Colonic mucosa (tissue), 4 donors: ENCODE measurements at regions not wholly inside any gene's neighbourhood (a gene's known extent, or its start where the extent isn't known, plus 50 kb on each side); places are given as distances from the start of the nearest gene placed in this dataset.
"Not testable (repeated sequence)": the region's sequence is repeated elsewhere in the genome, so short reads cannot be mapped to it uniquely, and the experiment has no call there.

ENCODE experiments used
- DNase-seq: peaks from one replicate; pipeline ENCODE4 v3.0.0-alpha.2; 2020
- H3K27ac ChIP-seq: fragments of 200-600 bp; one replicate; pipeline ENCODE4 v1.8.0; 2021
- H3K27me3 ChIP-seq: fragments of 200-600 bp; one replicate; pipeline ENCODE4 v1.8.0; 2021
- H3K36me3 ChIP-seq: fragments of 200-600 bp; one replicate; pipeline ENCODE4 v1.8.0; 2021
- H3K4me1 ChIP-seq: fragments of 200-600 bp; one replicate; pipeline ENCODE4 v1.8.0; 2021; ENCODE audit warnings: mild to moderate bottlenecking
- H3K4me3 ChIP-seq: fragments of 200-600 bp; one replicate; pipeline ENCODE4 v1.8.0; 2021
- H3K9ac ChIP-seq, 2 donors: one replicate each; pipeline ENCODE4 v1.7.0; 2013; ENCODE audit warnings: control low read depth in 2 of 2, low read depth in 2 of 2, low read length in 2 of 2
- H3K9me3 ChIP-seq: fragments of 200-600 bp; one replicate; pipeline ENCODE4 v1.8.0; 2021
- CTCF ChIP-seq: fragments of 200-600 bp; IDR thresholded peaks from one replicate; pipeline ENCODE4 v1.8.0; 2022; ENCODE audit warnings: antibody characterized with exemption, mild to moderate bottlenecking
- intact Hi-C: fragments of 100-400 bp; cut with DNase I; formaldehyde crosslinking; loops from one replicate; pipeline ENCODE4 v1.14.1; 2022
- donor health status: healthy.
- donor health status: DM: no; HTN: no; CAD: no.
- donor health status: DM: no; HTN: no; CAD: no.

- H3K27ac ChIP-seq: no peak overlapping the region
- no peaks in the 10 kb centered on the region for H3K9me3 ChIP-seq
- intact Hi-C loops: no loop called here
- DNase-seq: no peak
- H3K4me1 ChIP-seq: no peaks in the 10 kb centered on the region
- H3K27me3 ChIP-seq: no peaks in the 10 kb centered on the region
- no peak overlapping the region for H3K9ac ChIP-seq
- no peaks in the 10 kb centered on the region for H3K36me3 ChIP-seq
- H3K4me3 ChIP-seq: no peak overlapping the region
- no peak for TF ChIP-seq CTCF
Observed at GRCh38 chr22:23478175-23478574, 101.9 kb downstream of the IGLL1 start.

GRCh38 chr22:23474531-23474930 lies 105.6 kb downstream of the IGLL1 start:
- H3K4me1 ChIP-seq, DNase-seq, H3K9ac ChIP-seq, H3K27ac ChIP-seq, H3K9me3 ChIP-seq, H3K36me3 ChIP-seq, H3K27me3 ChIP-seq, H3K4me3 ChIP-seq, intact Hi-C loops: not testable (repeated sequence)

GRCh38 chr22:23473901-23474300 lies 106.2 kb downstream of the IGLL1 start:
- intact Hi-C loops: no loop called here
- no peak for TF ChIP-seq CTCF

DNA sequence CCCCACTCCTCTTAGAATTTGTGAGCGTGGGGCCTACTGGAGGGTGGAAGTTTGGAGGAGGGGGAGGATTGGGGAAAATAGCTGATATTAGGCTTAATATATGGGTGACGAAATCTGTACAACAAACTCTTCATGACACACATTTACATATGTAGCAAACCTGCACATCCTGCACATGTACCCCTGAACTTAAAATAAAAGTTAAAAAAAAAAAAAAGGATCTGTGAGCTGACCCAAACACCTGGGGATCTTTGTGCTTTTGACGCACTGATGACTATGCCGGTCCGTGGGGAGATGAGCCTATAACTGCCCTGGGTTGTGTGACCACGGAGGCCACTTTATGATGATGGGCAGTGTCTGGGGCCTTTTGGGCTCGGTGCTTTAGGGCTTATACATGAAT lies 107.7 kb downstream of the IGLL1 start:
- H3K4me1 ChIP-seq, H3K4me3 ChIP-seq, H3K27ac ChIP-seq, H3K27me3 ChIP-seq, H3K36me3 ChIP-seq, H3K9ac ChIP-seq, intact Hi-C loops, H3K9me3 ChIP-seq, DNase-seq: not testable (repeated sequence)

More at GRCh38 chr22:23473901-23474300, 106.2 kb downstream of the IGLL1 start:
- H3K9ac ChIP-seq: no peak overlapping the region
- no peaks in the 10 kb centered on the region for H3K9me3 ChIP-seq
- no peak overlapping the region for H3K27ac ChIP-seq
- H3K27me3 ChIP-seq: no peaks in the 10 kb centered on the region
- H3K4me1 ChIP-seq: no peaks in the 10 kb centered on the region
- H3K4me3 ChIP-seq: no peak overlapping the region
- DNase-seq: no peak
- no peaks in the 10 kb centered on the region for H3K36me3 ChIP-seq

- intact Hi-C loops: no loop called here
- no peak for TF ChIP-seq CTCF
- Histone ChIP-seq H3K9ac (no peak overlapping the region), H3K9me3 (no peaks in the 10 kb centered on the region), H3K36me3 (no peaks in the 10 kb centered on the region), H3K4me1 (no peaks in the 10 kb centered on the region), H3K4me3 (no peak overlapping the region), H3K27me3 (no peaks in the 10 kb centered on the region), H3K27ac (no peak overlapping the region)
- no peak for DNase-seq
Observed at GRCh38 chr22:23471698-23472097, 108.4 kb downstream of the IGLL1 start.

DNA sequence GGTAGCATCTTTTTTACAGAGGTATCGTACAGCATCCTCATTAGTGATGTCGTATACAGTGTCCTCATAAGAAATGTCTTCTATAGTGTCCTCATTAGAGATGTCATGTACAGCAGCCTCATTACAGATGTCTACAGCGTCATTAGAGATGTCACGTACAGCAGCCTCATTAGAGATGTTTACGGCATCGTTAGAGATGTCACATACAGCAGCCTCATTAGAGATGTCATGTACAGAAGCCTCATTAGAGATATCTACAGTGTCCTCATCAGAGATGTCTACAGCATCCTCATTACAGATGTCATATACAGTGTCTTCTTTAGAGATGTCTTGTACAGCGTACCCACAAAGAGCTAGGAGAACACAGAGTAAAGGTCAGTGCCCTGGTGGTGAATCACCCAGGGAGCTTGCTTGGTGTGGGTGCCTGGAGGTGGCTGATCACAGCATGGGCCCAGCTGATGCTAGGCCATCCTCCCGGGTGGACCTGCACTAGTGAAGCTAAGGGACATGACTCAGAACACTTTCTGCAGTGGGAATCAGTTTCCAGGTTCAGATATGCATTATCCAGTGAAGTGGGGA lies 109.2 kb downstream of the IGLL1 start:
- H3K27ac ChIP-seq: no peak overlapping the region
- intact Hi-C loops: no loop called here
- no peaks in the 10 kb centered on the region for H3K27me3 ChIP-seq
- no peak for TF ChIP-seq CTCF
- no peaks in the 10 kb centered on the region for H3K36me3 ChIP-seq
- no peak overlapping the region for H3K4me3 ChIP-seq
- H3K4me1 ChIP-seq: no peaks in the 10 kb centered on the region
- no peak overlapping the region for H3K9ac ChIP-seq
- H3K9me3 ChIP-seq: no peaks in the 10 kb centered on the region
- no peak for DNase-seq
